22Rv1 (cell line): ENCODE measurements at regions not wholly inside any gene's neighbourhood (a gene's known extent, or its start where the extent isn't known, plus 50 kb on each side); places are given as distances from the start of the nearest gene placed in this dataset.

Experiments used
- H3K27ac ChIP-seq: fragments of 450-650 bp; 2 replicates; pipeline ENCODE4 v1.5.1; 2017
- ZFX ChIP-seq: fragments of 450-650 bp; IDR thresholded peaks from 2 replicates; pipeline ENCODE4 v1.6.1; 2017; ENCODE audit warnings: antibody characterized with exemption, borderline replicate concordance
- TF ChIP-seq, protein P1 (sequence below): fragments of 450-650 bp; IDR thresholded peaks from 2 replicates; pipeline ENCODE4 v1.5.1; 2017; ENCODE audit warnings: mild to moderate bottlenecking

DNA sequence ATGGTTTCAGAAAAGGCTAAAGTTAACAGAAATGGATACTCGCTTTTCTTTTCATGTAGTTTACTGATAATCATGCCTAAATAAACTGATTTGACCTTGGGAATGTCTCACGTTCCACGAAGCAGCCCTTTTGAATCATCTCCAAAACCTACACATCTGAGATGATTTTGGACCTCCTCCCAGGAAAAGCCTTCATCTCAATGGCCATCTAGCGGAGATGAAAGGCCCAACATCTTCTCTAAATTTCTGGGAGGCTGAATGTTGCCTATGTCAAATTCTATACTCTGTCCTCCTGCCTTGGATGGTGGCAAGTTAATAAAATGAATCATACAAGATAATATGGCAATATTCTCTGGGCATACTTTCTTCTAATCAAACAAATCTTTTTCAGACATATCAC is 448.5 kb downstream of the ZEB2 start:
- no peak overlapping the region for H3K27ac ChIP-seq
- no peak for TF ChIP-seq ZFX
- TF ChIP-seq, protein P1, sequence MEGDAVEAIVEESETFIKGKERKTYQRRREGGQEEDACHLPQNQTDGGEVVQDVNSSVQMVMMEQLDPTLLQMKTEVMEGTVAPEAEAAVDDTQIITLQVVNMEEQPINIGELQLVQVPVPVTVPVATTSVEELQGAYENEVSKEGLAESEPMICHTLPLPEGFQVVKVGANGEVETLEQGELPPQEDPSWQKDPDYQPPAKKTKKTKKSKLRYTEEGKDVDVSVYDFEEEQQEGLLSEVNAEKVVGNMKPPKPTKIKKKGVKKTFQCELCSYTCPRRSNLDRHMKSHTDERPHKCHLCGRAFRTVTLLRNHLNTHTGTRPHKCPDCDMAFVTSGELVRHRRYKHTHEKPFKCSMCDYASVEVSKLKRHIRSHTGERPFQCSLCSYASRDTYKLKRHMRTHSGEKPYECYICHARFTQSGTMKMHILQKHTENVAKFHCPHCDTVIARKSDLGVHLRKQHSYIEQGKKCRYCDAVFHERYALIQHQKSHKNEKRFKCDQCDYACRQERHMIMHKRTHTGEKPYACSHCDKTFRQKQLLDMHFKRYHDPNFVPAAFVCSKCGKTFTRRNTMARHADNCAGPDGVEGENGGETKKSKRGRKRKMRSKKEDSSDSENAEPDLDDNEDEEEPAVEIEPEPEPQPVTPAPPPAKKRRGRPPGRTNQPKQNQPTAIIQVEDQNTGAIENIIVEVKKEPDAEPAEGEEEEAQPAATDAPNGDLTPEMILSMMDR, result peak; percentile 58

DNA sequence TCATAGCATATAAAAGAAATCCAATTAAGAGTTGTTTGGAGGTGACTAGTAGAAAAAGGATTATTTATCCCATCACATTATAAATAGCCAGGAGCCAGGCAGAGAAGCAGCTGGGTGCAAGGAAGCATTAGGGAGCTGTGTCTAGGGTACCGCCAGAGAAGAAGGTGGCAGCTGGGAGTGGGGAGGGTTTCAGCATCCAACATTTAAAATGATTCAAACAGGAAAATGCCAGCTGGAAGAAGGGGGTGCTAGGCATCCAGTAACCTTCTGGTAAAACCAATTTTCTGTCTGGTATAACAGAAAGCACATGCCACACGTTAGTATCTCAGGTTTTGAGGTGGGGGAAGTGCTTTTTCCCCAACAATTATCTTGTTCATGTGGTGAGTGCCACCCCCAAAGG is 452.4 kb downstream of the ZEB2 start:
- TF ChIP-seq, protein P1, result no peak
- TF ChIP-seq ZFX, result no peak
- H3K27ac ChIP-seq, result no peak overlapping the region

DNA sequence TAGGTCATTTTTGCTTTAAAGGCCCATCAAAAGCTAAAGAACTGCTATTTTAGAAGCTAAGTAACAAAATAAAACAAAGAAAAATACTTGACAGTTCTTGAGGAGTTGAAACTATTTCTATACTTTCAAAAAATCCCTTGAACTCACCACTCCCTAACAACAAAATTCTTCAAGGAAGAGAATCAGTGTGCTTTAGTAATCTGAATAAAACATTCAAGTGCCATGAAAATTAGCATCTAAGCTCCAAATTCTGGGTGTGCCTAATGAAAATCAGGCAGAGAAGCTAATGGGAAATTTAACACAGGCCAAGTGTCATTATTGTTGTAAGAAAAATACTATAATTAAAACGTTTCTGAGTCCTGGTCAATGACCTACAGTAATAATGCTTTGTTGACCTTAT is 456.3 kb downstream of the ZEB2 start:
- no peak for TF ChIP-seq ZFX
- H3K27ac ChIP-seq, result no peak overlapping the region

DNA sequence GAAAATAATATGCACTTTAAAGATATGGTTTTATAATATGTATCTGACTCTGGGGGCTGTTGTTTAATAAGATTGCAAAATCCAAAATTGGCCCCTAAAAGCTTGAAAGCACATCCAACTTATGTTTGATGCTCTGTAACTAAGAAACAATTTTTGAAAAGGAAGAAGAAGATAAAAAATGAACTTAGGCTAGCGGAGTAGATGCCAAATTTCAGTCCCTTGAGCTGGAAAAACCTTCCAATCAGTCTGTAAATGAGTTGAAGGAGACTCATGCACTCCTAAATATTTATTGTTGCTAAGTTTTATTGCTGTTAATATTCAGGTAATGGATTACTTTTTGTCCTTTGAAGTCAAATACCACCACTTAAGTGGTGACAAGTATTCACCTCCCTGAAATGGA is 465.0 kb downstream of the ZEB2 start:
- TF ChIP-seq, protein P1, result no peak
- no peak for TF ChIP-seq ZFX
- no peak overlapping the region for H3K27ac ChIP-seq

DNA sequence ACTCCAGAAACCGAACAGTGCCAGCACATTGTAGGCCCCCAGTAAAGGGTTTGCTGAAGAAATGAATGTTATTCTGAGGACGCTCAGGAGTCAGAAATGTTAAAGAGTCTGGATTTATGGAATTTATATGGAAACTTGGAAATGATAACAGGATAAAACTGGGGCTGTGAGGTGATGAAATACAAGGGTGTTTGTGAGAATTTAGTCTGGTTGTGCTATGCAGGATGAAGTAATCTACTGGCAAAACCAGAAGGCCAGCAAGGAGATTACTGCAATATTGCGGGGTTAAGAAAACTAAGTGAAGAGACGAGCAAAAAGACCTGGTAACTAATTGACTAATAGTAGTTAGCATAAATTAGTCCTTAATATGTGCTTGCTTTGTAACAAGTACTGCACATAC is 467.8 kb downstream of the ZEB2 start:
- TF ChIP-seq, protein P1, result no peak
- TF ChIP-seq ZFX, result no peak
- H3K27ac ChIP-seq, result no peak overlapping the region

DNA sequence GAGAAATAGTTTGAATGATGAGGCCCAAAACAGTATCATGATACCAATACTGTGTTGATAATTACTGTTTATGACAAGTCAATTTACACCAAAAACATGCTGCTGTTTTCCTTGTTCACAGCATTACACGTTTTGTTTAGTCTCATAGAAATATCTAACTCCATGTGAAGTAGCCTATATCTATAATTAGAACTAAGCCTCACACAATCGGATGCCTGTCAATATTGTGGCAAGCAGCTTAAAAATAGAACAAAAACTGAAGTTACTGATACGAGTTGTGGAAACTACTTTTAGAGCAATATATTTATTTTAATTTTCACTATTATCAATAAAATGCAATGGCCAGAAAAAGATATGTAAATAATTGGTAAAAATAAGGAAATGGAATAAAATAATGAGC is 470.8 kb downstream of the ZEB2 start:
- H3K27ac ChIP-seq, result no peak overlapping the region

DNA sequence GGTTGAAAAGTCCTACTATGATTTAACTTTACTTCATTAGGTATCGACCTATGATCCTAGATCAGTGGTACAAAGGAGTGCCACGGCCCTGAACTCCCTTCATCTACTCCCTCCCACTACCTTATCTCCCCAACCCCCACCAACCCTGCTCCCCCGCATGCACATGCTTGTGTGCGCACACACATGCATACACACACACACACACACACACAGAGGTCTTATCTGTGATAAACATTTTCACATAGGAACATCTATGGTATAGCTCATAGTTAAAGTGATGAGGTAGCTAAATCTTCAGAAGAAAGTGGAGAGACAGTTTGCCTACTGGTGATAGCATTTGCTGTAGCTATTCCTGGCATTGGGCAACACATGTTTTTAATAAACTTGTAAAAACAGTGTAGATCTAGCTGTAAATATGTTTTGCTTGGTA is 471.3 kb downstream of the ZEB2 start:
- TF ChIP-seq, protein P1, result no peak
- no peak for TF ChIP-seq ZFX
- H3K27ac ChIP-seq, result no peak overlapping the region

More for the DNA sequence above, 470.8 kb downstream of the ZEB2 start:
- no peak for TF ChIP-seq ZFX
- TF ChIP-seq, protein P1, result no peak

DNA sequence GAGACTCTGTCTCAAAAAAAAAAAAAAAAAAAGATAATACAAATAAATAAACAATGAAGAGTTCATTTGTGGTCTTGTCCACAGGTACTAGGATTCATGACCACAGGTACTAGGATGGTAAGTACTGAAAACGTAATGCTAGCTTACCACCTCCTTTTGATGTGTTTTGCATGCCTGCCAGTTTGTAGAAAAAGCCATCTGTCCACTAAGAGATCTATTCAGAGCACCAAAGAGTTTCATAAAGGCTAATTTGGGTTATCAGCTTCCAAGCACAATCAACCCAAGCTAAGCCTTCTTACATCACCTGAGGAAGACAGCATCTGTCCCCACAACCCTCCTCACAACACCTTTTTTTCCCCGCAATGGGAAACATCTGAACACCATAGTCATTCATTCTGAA is 477.2 kb downstream of the ZEB2 start:
- H3K27ac ChIP-seq, result no peak overlapping the region
- TF ChIP-seq, protein P1, result no peak
- no peak for TF ChIP-seq ZFX
